NB4 (cell line): ENCODE measurements at regions not wholly inside any gene's neighbourhood (a gene's known extent, or its start where the extent isn't known, plus 50 kb on each side); places are given as distances from the start of the nearest gene placed in this dataset.

ENCODE experiments used
- POLR2A ChIP-seq: IDR thresholded peaks from 2 replicates; pipeline ENCODE4 v1.6.1; 2011; ENCODE audit warnings: mild to moderate bottlenecking; ENCODE audit not compliant: insufficient read length; ENCODE audit errors: extremely low read depth
- TF ChIP-seq, protein P1 (sequence below): IDR thresholded peaks from one replicate; pipeline ENCODE4 v1.5.1; 2012; ENCODE audit warnings: low read depth, low read length
- TF ChIP-seq, protein P2 (sequence below): IDR thresholded peaks from 2 replicates; pipeline ENCODE4 v1.6.1; 2011; ENCODE audit warnings: low read depth, low read length

DNA sequence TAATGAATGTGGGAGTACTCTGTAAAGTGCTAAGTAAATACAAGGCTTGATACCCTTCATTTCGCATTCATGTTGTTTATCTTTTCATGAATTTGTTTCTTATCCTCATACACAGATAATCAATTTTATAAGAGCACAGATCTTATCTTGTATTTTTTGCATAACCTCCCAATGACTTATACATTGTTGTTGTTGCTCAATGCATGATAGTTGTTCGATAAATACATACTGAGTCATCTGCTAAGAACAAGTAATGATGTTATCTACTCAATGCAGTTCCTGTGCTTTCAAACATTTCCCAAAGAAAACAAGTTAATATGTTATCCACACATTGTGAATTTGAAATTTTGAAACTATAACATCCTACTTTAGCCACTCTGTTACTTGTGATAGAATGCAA lies 60.7 kb downstream of the TAF11L14 start:
- TF ChIP-seq POLR2A, result no peak
- TF ChIP-seq, protein P1, sequence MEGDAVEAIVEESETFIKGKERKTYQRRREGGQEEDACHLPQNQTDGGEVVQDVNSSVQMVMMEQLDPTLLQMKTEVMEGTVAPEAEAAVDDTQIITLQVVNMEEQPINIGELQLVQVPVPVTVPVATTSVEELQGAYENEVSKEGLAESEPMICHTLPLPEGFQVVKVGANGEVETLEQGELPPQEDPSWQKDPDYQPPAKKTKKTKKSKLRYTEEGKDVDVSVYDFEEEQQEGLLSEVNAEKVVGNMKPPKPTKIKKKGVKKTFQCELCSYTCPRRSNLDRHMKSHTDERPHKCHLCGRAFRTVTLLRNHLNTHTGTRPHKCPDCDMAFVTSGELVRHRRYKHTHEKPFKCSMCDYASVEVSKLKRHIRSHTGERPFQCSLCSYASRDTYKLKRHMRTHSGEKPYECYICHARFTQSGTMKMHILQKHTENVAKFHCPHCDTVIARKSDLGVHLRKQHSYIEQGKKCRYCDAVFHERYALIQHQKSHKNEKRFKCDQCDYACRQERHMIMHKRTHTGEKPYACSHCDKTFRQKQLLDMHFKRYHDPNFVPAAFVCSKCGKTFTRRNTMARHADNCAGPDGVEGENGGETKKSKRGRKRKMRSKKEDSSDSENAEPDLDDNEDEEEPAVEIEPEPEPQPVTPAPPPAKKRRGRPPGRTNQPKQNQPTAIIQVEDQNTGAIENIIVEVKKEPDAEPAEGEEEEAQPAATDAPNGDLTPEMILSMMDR, result no peak
- TF ChIP-seq, protein P2, sequence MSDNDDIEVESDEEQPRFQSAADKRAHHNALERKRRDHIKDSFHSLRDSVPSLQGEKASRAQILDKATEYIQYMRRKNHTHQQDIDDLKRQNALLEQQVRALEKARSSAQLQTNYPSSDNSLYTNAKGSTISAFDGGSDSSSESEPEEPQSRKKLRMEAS, result no peak
